HFFc6 (cell line): ENCODE measurements at regions not wholly inside any gene's neighbourhood (a gene's known extent, or its start where the extent isn't known, plus 50 kb on each side); places are given as distances from the start of the nearest gene placed in this dataset.

Experiments
- DNase-seq: peaks from one replicate; pipeline ENCODE4 v3.0.0-alpha.2; 2018
- H3K27ac Mint-ChIP-seq: 2 replicates; pipeline ENCODE4 v1.8.0; 2020; ENCODE audit warnings: mild to moderate bottlenecking, mixed read lengths
- H3K27me3 Mint-ChIP-seq: 2 replicates; pipeline ENCODE4 v1.8.0; 2021; ENCODE audit warnings: mild to moderate bottlenecking, moderate library complexity, mixed read lengths; ENCODE audit not compliant: insufficient read depth
- H3K36me3 Mint-ChIP-seq: 2 replicates; pipeline ENCODE4 v1.8.0; 2021; ENCODE audit warnings: low read depth, mixed read lengths
- H3K4me1 Mint-ChIP-seq: 2 replicates; pipeline ENCODE4 v1.8.0; 2020; ENCODE audit warnings: low read depth, mixed read lengths
- H3K4me3 Mint-ChIP-seq: 2 replicates; pipeline ENCODE4 v1.8.0; 2020; ENCODE audit warnings: mild to moderate bottlenecking, moderate library complexity, mixed read lengths
- H3K9me3 Mint-ChIP-seq: 2 replicates; pipeline ENCODE4 v1.8.0; 2020; ENCODE audit warnings: mild to moderate bottlenecking, mixed read lengths
- CTCF ChIP-seq: fragments of 200-600 bp; sonication (generic); IDR thresholded peaks from 2 replicates; pipeline ENCODE4 v1.5.0; 2021; ENCODE audit warnings: antibody characterized with exemption, mild to moderate bottlenecking

DNA sequence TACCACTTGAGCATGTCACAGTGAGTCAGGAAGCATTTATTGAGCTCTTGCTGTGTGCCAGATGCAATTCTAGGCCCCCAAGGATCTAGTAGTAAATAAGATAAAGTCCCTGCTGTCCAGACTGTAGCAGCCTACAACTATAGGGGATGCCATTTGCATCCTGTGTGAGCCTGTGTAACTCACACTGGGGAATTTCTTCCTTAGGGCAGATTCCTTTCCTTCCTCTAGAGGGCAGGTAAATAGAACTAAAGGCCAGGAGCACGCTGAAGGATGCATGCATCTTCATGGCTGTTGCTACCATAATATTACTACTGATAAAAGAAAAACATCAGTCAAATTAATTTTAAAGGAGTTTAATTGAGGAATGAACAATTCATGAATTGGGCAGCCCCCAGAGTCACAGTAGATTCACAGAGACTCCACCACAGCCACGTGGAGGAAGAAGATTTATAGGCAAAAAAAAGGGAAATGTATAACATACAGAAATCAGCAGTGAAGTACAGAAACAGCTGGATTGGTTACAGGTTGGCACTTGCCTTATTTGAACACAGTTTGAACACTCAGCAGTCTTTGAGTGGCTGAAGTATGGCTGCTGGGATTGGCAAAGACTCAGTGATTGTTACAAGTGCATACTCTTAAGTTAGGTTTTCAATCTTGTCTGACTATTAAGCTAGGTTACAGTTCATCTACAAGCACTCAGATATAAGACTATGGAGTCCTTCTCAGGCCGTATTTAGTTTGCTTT, 98.9 kb downstream of the ACTL7B start:
- H3K36me3 Mint-ChIP-seq, result no peaks in the 10 kb centered on the region
- DNase-seq, result no peak
- H3K9me3 Mint-ChIP-seq, result no peaks in the 10 kb centered on the region; the same call in 1 of the 2 replicates
- H3K4me3 Mint-ChIP-seq, result no peak overlapping the region
- no peak overlapping the region for H3K27ac Mint-ChIP-seq
- TF ChIP-seq CTCF, result peak; percentile 34; the same call in 1 of the 2 replicates
- H3K4me1 Mint-ChIP-seq, result no peaks in the 10 kb centered on the region
- H3K27me3 Mint-ChIP-seq, result peaks cover 9% of the 10 kb centered on the region; the same call in 1 of the 2 replicates

- H3K4me1 Mint-ChIP-seq, result no peaks in the 10 kb centered on the region
- no peaks in the 10 kb centered on the region; the same call in 1 of the 2 replicates for H3K9me3 Mint-ChIP-seq
- no peak overlapping the region for H3K4me3 Mint-ChIP-seq
- H3K36me3 Mint-ChIP-seq, result no peaks in the 10 kb centered on the region
- peaks cover 7% of the 10 kb centered on the region; the same call in 1 of the 2 replicates for H3K27me3 Mint-ChIP-seq
- no peak for DNase-seq
- H3K27ac Mint-ChIP-seq, result no peak overlapping the region
- no peak for TF ChIP-seq CTCF
These were observed 99.8 kb downstream of the ACTL7B start for GRCh38 chr9:108755979-108756378.

- no peaks in the 10 kb centered on the region for H3K36me3 Mint-ChIP-seq
- H3K27me3 Mint-ChIP-seq, result no peaks in the 10 kb centered on the region; the same call in 1 of the 2 replicates
- DNase-seq, result no peak
- no peaks in the 10 kb centered on the region; the same call in 1 of the 2 replicates for H3K9me3 Mint-ChIP-seq
- H3K4me3 Mint-ChIP-seq, result no peak overlapping the region
- no peak for TF ChIP-seq CTCF
- H3K27ac Mint-ChIP-seq, result no peak overlapping the region
- H3K4me1 Mint-ChIP-seq, result no peaks in the 10 kb centered on the region
These were observed 104.4 kb downstream of the ACTL7B start for GRCh38 chr9:108751369-108751768.

- peaks cover 2% of the 10 kb centered on the region; the same call in 1 of the 2 replicates for H3K9me3 Mint-ChIP-seq
- DNase-seq, result no peak
- no peaks in the 10 kb centered on the region; the same call in none of the 2 replicates for H3K27me3 Mint-ChIP-seq
- TF ChIP-seq CTCF, result no peak
- no peaks in the 10 kb centered on the region for H3K36me3 Mint-ChIP-seq
- no peaks in the 10 kb centered on the region for H3K4me1 Mint-ChIP-seq
- H3K4me3 Mint-ChIP-seq, result no peak overlapping the region
- no peak overlapping the region for H3K27ac Mint-ChIP-seq
These were observed 105.0 kb downstream of the ACTL7B start for GRCh38 chr9:108750661-108751215.

DNA sequence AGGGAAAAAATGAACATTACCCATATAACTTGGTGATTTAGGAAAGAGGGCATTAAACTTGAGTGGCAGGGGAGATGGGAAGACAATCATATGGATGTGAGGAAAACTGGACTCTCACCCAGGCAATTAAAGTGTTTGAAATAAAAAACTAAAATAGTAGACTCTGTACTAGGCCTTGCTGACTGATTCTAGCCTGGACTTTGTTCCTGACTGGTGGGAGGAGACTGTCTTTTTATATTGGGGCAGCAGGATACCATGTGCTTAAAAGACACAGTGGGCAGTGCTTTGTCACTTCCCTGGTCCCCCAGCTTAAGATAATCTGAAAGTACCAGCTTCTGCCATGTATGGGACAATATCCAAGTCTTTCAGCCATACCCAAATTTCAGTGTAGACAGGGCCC, 107.0 kb downstream of the ACTL7B start:
- no peaks in the 10 kb centered on the region; the same call in none of the 2 replicates for H3K27me3 Mint-ChIP-seq
- H3K4me1 Mint-ChIP-seq, result no peaks in the 10 kb centered on the region
- no peak overlapping the region for H3K27ac Mint-ChIP-seq
- H3K4me3 Mint-ChIP-seq, result no peak overlapping the region
- H3K36me3 Mint-ChIP-seq, result no peaks in the 10 kb centered on the region
- DNase-seq, result no peak
- no peak for TF ChIP-seq CTCF
- peaks cover 3% of the 10 kb centered on the region; the same call in 1 of the 2 replicates for H3K9me3 Mint-ChIP-seq
